GM19463 (cell line): ENCODE measurements at regions not wholly inside any gene's neighbourhood (a gene's known extent, or its start where the extent isn't known, plus 50 kb on each side); places are given as distances from the start of the nearest gene placed in this dataset.

Source experiments
- ATAC-seq: cut with Tn5 transposase; IDR thresholded peaks from one replicate; pipeline ENCODE4 v1.9.1; 2021; ENCODE audit warnings: mild to moderate bottlenecking, moderate library complexity; ENCODE audit not compliant: unreplicated experiment

- ATAC-seq = no peak
These were observed 235.7 kb upstream of the SDK2 start for GRCh38 chr17:73879987-73880386.

DNA sequence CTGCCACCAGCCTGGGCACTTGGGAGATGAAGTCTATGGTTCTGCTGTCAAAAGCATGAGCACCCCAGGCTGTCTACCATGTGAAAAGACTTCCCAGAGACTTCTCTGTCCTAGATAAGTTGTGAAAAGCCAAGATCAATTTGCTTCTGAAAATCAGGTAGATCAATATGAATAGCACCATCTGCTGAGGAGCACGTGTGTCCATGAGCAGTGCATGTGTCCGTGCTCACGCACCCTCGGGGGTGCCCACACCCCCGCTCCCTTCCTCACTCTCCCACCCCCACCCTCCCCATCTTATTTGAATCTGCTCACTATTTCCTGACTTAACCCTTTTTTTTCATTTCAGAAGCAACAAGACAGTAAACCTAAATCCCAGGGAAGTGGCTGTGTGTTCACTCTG lies 238.3 kb upstream of the SDK2 start:
- ATAC-seq = no peak

DNA sequence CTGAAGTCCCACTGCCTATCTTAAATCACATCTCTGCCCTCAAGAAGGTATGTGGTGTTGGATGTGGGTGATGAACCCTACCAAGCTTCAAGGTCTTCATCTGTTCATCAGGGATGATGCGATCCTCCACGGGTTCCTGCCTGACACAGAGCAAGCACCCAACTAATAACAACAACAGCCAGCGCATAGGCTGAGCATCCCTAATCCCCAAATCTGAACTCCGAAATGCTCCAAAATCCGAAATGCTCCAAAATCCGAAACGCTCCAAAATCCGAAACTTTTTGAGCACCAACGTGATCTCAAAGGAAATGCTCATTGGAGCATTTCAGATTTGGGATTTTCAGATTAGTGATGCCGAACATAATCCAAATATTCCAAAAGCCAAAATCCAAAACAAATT lies 238.9 kb upstream of the SDK2 start:
- no peak for ATAC-seq

- ATAC-seq = no peak
These were observed 243.5 kb upstream of the SDK2 start for GRCh38 chr17:73887739-73888138.

- no peak for ATAC-seq
These were observed 244.6 kb upstream of the SDK2 start for GRCh38 chr17:73888862-73889261.

DNA sequence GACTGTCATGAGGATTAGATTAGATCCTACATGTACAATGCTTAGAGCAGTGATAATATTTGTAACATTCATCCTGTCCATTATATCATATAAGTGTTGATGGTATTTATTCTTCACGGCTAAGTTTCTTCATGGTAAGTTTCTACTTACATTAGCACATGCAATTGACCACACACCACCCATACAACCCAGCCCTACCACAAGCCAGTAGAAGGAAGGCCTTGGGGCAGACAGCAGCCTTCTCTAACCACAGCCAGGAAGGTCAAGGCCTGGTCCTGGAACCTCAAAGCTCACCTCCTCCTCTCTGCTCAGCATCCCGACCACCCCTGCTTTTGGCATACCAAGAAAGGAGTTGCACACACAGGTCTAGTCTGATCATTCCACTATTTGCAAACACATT lies 245.2 kb upstream of the SDK2 start:
- no peak for ATAC-seq

DNA sequence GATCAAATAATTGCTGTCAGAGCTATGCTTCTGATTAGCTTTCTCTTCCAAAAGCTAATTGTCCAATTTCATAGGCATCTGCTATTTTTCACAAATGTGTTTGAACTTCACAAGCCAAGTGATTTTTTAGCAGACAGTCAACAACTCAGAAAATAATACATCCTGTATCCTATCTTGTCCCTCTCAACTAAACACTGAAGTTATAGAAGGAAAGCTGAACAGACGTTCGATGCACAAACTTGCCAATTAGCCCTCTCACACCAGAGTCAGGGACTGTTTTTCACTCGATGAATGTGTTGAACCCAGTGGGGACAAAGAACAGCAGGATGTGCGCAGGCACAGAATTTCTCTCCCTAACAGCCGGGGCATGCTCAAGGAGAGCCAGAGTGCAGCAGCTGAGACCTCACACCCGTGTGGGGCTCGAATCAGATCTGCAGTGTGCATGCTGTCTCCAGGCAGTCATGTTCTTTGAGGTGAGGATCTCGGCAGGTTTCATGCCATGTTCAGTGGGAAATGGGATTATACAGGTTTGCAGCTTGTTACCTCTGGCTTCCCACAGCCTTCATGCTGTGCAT lies 246.7 kb upstream of the SDK2 start:
- no peak for ATAC-seq

GRCh38 chr17:73895157-73895556 lies 250.9 kb upstream of the SDK2 start:
- ATAC-seq = no peak

GRCh38 chr17:73896966-73897365 lies 252.7 kb upstream of the SDK2 start:
- ATAC-seq = no peak

- ATAC-seq = no peak
These were observed 255.6 kb upstream of the SDK2 start for GRCh38 chr17:73899839-73900238.

GRCh38 chr17:73900516-73900915 lies 256.3 kb upstream of the SDK2 start:
- no peak for ATAC-seq

- ATAC-seq = no peak
These were observed 257.0 kb upstream of the SDK2 start for GRCh38 chr17:73901249-73901648.

- no peak for ATAC-seq
These were observed 257.6 kb upstream of the SDK2 start for GRCh38 chr17:73901661-73902415.

- no peak for ATAC-seq
These were observed 258.4 kb upstream of the SDK2 start for GRCh38 chr17:73902416-73903181.

DNA sequence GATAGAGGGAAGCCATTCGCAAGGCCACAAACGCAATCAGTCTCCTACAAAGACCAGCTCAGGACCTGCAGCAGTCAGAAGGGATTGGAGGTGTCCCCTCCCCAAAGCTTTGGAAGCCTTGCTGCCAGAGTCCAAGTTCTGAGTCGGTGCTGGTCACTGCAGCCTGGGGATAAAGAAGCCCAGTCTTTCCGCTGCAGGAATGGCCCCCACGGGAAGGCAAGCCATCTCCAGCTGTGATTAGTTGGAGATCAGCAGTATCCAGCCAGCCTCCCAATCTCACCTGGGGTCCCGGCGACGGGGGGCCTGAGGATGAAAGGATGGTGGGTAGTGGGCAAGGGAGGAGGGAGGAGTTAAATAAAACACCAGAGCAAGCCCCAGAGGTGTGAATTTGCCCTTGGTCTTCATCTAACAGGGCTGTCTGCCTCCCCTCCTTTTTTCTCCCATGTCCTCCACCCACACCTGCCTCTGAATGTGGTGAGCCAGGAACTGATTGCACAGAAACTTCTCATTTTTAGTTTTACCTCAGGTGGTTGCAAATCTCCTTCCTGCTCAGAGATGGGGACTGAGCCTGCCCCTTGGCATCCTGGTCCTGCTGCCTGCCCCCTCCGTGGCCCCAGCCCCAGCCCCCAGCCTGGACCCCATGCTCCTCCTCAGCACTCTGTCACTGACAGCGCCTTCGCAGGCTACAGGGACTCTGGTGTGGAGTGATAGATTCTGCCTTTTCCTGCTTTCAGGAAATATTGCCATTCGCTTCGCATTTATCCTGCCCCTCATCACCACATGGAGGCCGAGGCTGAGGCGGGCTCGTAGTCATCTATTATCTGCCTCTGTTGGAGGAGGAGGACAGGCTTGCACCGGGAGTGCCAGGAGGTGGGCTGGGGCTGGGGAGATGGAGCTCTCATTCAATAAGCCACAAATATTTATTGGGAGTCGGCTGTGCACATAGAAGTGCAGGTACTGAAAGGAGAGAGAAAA lies 262.9 kb upstream of the SDK2 start:
- no peak for ATAC-seq

DNA sequence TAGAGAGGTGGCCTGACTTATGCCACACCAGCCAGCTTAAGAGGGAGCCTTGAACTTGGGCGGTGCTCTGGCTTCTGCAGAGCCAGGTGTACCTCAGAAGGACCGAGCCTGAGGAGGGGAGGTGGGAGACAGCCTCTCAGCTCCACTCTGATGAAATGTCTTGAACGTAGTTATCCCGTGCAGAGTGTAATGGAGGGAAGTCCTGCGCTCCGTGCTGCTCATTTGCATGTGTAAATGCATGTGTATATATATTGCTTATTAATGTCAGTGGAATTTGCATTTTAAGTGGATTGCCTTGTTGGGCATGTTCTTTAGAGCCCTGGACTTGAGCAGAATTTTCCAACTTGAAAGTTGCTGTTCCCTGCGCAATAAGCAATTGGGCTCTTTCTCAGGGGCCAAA lies 264.9 kb upstream of the SDK2 start:
- ATAC-seq = no peak

DNA sequence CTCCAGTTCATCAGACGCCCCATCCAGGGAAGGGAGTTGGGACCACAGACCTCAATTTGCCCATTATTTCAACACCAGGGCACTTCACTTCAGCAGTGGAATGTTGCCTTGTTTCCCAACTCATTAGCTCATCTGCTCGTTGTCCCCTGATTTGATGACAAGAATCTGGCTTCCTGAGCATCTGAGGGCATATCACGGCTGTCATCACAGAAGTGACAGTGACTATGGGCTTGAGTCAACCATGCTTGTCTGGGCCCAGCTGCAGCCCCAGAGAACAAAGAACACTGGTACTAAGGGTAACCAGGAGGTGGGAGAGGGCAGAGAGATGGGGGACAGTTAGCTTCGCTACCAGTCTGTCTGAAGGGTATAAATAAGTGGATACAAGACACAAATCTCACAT lies 266.0 kb upstream of the SDK2 start:
- no peak for ATAC-seq

GRCh38 chr17:73910821-73911515 lies 266.7 kb upstream of the SDK2 start:
- no peak for ATAC-seq

DNA sequence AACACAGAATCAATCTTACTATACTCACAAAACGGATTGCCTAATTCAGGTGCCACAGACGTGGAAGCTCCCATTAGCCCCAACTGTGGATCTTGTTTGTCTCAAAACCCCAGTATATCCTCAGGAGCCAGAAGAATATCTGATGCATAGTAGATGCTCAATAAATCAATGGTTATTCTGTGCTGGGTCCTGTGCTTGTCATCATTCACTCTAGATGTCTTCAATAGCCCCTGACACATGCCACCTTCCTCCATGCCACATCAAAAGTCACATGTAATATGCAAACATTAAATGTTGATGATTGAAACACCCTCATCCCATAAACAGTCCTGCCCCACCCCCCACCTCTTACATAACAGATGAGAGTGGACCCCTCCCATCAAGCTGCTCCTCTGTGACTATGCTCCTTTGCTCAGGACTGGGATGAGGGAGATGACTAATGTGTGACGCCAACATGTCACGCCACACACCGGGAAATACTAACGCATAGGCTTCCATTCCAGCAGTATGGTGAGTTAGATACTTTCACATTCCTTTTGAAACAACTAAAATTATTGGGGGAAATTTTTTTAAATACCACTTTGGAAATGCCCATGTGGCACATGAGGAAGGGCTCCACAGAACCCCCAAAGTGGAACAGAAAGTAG lies 267.6 kb upstream of the SDK2 start:
- ATAC-seq = no peak

- no peak for ATAC-seq
These were observed 268.1 kb upstream of the SDK2 start for GRCh38 chr17:73912373-73912746.
